ENCODE measurements at regions not wholly inside any gene's neighbourhood (a gene's known extent, or its start where the extent isn't known, plus 50 kb on each side); places are given as distances from the start of the nearest gene placed in this dataset.

DNA sequence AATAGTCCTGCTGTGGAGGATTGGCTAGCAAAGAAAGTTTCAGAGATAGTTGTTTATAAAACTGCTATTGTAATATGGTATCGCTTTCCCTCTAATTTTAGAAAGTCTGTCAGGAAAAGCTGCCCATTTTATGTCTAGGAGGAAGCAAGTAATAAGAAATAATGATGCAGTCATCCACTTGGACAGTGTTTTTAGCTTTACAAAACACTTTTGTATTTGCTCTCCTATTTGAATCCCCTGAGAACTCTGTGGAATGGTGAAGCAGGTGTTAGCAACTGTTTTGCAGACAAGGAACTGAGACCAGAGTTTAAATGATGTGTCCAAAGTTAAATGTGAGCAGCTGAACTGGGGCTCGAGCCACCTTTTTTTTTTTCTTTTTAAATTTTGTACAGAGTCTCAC is 455.8 kb downstream of the XPNPEP1 start:
- Histone ChIP-seq H3K27ac (ENCODE audit: low read depth, low read length) (no peak overlapping the region), H3K4me1 (ENCODE audit: control insufficient read depth in 1 of 2, insufficient read depth in 2 of 2, low read length in 2 of 2) (no peaks in the 10 kb centered on the region), H3K36me3 (ENCODE audit: control insufficient read depth in 1 of 2, insufficient read depth in 2 of 2, low read length in 2 of 2) (no peaks in the 10 kb centered on the region), H3K9me3 (ENCODE audit: control insufficient read depth in 1 of 2, low read length in 2 of 2) (no peaks in the 10 kb centered on the region), H3K9ac (ENCODE audit: low read depth in 1 of 2, low read length in 2 of 2) (no peak overlapping the region), H3K4me3 (ENCODE audit: low read depth in 1 of 2, low read length in 2 of 2) (no peak overlapping the region), H3K27me3 (ENCODE audit: control insufficient read depth in 1 of 2, insufficient read depth in 2 of 2, low read length in 2 of 2) (no peaks in the 10 kb centered on the region)

DNA sequence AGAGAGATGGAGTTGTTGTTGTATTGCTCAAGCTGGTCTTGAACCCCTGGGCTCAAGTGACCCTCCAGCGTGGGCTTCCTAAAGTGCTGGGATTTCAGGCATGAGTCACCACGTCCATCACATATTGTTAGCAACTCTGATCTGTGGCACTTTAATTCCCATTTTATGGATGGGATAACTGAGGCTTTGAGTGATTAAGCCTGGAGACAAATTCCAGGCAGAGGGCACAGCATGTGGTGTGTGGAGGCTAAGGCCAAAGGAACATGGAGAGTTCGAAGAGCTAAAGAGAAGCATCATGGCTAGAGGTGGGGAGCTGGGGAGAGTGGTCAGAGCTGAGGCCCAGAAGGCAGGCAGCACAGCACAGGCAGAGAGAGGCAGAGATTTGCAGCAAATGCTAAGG is 458.4 kb downstream of the XPNPEP1 start:
- H3K9ac ChIP-seq (ENCODE audit: low read depth in 1 of 2, low read length in 2 of 2) = no peak overlapping the region
- no peak overlapping the region for H3K4me3 ChIP-seq (ENCODE audit: low read depth in 1 of 2, low read length in 2 of 2)
- no peaks in the 10 kb centered on the region for H3K27me3 ChIP-seq (ENCODE audit: control insufficient read depth in 1 of 2, insufficient read depth in 2 of 2, low read length in 2 of 2)
- H3K9me3 ChIP-seq (ENCODE audit: control insufficient read depth in 1 of 2, low read length in 2 of 2) = no peaks in the 10 kb centered on the region
- no peaks in the 10 kb centered on the region for H3K4me1 ChIP-seq (ENCODE audit: control insufficient read depth in 1 of 2, insufficient read depth in 2 of 2, low read length in 2 of 2)
- no peak overlapping the region for H3K27ac ChIP-seq (ENCODE audit: low read depth, low read length)
- H3K36me3 ChIP-seq (ENCODE audit: control insufficient read depth in 1 of 2, insufficient read depth in 2 of 2, low read length in 2 of 2) = no peaks in the 10 kb centered on the region

DNA sequence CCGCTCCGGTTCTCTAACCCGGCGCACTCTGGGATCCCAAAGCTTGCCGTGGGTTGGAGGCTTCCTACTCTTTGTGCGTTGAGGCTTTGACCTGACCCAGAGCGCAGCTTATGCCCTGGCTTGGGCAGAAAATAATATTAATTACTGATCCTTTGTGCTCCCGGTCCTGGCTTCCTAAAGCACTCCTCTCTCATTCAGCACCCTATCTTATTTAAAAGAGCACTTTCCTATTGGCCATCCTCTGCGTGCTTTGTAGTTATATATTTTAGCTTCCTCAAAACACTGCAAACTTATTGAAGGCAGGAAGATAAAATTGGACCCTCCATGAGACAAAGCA is 466.0 kb downstream of the XPNPEP1 start:
- H3K27me3 ChIP-seq (ENCODE audit: control insufficient read depth in 1 of 2, insufficient read depth in 2 of 2, low read length in 2 of 2) = peaks cover 3 to 15% of the 10 kb centered on the region in 2 donors
- no peaks in the 10 kb centered on the region for H3K4me1 ChIP-seq (ENCODE audit: control insufficient read depth in 1 of 2, insufficient read depth in 2 of 2, low read length in 2 of 2)
- no peak overlapping the region for H3K9ac ChIP-seq (ENCODE audit: low read depth in 1 of 2, low read length in 2 of 2)
- no peak overlapping the region for H3K27ac ChIP-seq (ENCODE audit: low read depth, low read length)
- H3K4me3 ChIP-seq (ENCODE audit: low read depth in 1 of 2, low read length in 2 of 2) = no peak overlapping the region
- H3K9me3 ChIP-seq (ENCODE audit: control insufficient read depth in 1 of 2, low read length in 2 of 2) = peaks cover 0 to 5% of the 10 kb centered on the region in 2 donors
- H3K36me3 ChIP-seq (ENCODE audit: control insufficient read depth in 1 of 2, insufficient read depth in 2 of 2, low read length in 2 of 2) = no peaks in the 10 kb centered on the region

DNA sequence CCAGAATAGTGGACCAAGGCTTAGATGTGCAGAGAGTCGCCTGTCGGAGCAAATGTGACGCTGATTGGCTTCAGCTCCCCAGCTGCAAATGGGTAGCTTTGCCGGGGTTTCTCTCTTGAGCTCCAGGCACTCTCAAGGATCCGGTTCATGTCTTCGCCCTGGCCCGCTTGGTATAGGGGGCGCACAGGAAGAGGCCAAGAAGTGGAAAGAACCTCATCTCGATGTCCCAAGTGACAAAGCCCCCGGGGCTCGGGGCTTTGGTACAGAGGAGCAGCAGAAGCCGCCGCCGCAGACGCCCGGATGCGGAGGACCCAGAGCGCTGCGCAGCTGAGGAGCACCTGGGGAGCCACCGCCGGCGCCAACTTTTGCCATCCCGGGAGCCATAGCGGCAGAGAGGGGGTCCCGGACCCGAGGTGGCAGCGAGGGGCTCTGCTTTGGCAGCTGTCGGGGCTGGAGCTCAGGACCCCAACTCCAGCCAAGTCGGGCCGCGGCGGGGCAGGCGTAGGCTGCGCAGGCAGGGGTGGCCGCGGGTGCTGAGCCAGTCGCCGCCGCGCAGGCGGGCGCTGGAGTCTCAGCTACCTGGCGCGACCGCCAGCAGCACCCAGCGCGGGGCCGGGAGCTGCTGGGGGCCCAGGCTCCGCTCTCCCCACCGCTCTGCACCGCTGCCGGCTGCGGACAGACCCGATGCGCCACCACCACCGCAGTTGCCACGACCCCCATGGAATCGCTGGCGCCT is 466.6 kb downstream of the XPNPEP1 start:
- peaks cover 0 to 5% of the 10 kb centered on the region in 2 donors for H3K9me3 ChIP-seq (ENCODE audit: control insufficient read depth in 1 of 2, low read length in 2 of 2)
- no peaks in the 10 kb centered on the region for H3K36me3 ChIP-seq (ENCODE audit: control insufficient read depth in 1 of 2, insufficient read depth in 2 of 2, low read length in 2 of 2)
- H3K4me3 ChIP-seq (ENCODE audit: low read depth in 1 of 2, low read length in 2 of 2) = no peak overlapping the region
- H3K4me1 ChIP-seq (ENCODE audit: control insufficient read depth in 1 of 2, insufficient read depth in 2 of 2, low read length in 2 of 2) = no peaks in the 10 kb centered on the region
- H3K9ac ChIP-seq (ENCODE audit: low read depth in 1 of 2, low read length in 2 of 2) = no peak overlapping the region
- H3K27ac ChIP-seq (ENCODE audit: low read depth, low read length) = no peak overlapping the region
- H3K27me3 ChIP-seq (ENCODE audit: control insufficient read depth in 1 of 2, insufficient read depth in 2 of 2, low read length in 2 of 2) = peaks cover 3 to 15% of the 10 kb centered on the region in 2 donors

DNA sequence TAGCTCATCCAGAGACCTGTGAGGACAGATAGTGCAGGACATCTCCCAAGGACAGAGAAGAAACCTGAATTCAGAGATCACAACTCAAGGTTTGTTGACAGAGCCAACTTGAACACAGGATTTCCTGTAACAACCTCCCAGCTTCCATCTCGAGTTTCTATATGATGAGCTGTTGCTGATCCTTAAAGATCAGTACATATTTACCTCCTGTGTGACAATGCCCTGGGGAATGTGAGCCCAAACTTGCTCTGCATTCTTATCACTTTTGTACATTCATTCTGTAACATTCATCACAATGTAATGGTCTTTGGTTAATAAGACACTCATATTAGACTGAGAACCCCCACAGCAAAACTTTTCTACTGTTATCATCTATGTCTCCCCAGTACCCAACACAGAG is 468.6 kb downstream of the XPNPEP1 start:
- Histone ChIP-seq H3K9ac (ENCODE audit: low read depth in 1 of 2, low read length in 2 of 2) (no peak overlapping the region), H3K4me1 (ENCODE audit: control insufficient read depth in 1 of 2, insufficient read depth in 2 of 2, low read length in 2 of 2) (no peaks in the 10 kb centered on the region), H3K4me3 (ENCODE audit: low read depth in 1 of 2, low read length in 2 of 2) (no peak overlapping the region), H3K36me3 (ENCODE audit: control insufficient read depth in 1 of 2, insufficient read depth in 2 of 2, low read length in 2 of 2) (no peaks in the 10 kb centered on the region), H3K9me3 (ENCODE audit: control insufficient read depth in 1 of 2, low read length in 2 of 2) (peaks cover 0 to 5% of the 10 kb centered on the region in 2 donors), H3K27ac (ENCODE audit: low read depth, low read length) (no peak overlapping the region), H3K27me3 (ENCODE audit: control insufficient read depth in 1 of 2, insufficient read depth in 2 of 2, low read length in 2 of 2) (peaks cover 3 to 15% of the 10 kb centered on the region in 2 donors)

DNA sequence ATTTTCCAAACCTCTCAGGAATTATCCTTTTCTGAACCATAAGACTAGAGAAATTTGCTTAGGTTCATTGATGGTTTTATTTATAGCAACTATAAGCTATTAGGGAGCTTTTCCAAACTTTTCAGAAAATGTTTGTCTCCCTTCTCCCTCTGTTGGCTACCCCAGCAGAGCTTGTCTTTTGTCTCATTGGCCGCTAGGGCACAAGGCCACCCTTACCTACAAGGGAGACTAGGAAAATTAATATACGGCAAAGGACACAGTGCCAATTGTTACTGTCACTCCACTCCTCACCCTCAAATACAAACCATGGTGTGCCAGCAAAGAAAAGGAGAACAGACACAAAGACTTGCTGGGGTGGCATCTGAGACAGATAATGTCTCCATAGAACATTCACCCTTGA is 471.4 kb downstream of the XPNPEP1 start:
- H3K36me3 ChIP-seq (ENCODE audit: control insufficient read depth in 1 of 2, insufficient read depth in 2 of 2, low read length in 2 of 2) = no peaks in the 10 kb centered on the region
- no peak overlapping the region for H3K27ac ChIP-seq (ENCODE audit: low read depth, low read length)
- H3K9me3 ChIP-seq (ENCODE audit: control insufficient read depth in 1 of 2, low read length in 2 of 2) = no peaks in the 10 kb centered on the region
- no peak overlapping the region for H3K9ac ChIP-seq (ENCODE audit: low read depth in 1 of 2, low read length in 2 of 2)
- peaks cover 3 to 6% of the 10 kb centered on the region in 2 donors for H3K27me3 ChIP-seq (ENCODE audit: control insufficient read depth in 1 of 2, insufficient read depth in 2 of 2, low read length in 2 of 2)
- no peaks in the 10 kb centered on the region for H3K4me1 ChIP-seq (ENCODE audit: control insufficient read depth in 1 of 2, insufficient read depth in 2 of 2, low read length in 2 of 2)
- H3K4me3 ChIP-seq (ENCODE audit: low read depth in 1 of 2, low read length in 2 of 2) = no peak overlapping the region

DNA sequence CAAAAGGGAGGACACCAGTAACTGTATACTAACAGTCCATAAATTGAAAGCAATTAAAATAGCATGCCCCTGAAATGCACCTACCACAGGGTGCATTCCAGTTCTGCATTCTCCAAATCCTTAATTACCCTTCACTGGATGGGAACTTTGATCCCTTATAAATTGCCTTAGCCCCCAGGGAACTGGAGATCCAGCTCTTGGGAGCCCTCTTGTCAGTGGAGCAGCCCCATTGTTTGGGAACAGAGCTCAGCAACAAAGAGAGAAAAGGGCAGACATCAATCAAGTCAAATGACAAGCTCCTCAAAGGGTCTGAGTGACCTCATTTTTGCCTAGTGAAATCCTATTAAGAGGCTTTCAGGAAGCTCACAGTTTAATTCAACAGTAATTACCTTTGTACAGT is 472.6 kb downstream of the XPNPEP1 start:
- Histone ChIP-seq H3K36me3 (ENCODE audit: control insufficient read depth in 1 of 2, insufficient read depth in 2 of 2, low read length in 2 of 2) (no peaks in the 10 kb centered on the region), H3K9me3 (ENCODE audit: control insufficient read depth in 1 of 2, low read length in 2 of 2) (no peaks in the 10 kb centered on the region), H3K9ac (ENCODE audit: low read depth in 1 of 2, low read length in 2 of 2) (no peak overlapping the region), H3K4me1 (ENCODE audit: control insufficient read depth in 1 of 2, insufficient read depth in 2 of 2, low read length in 2 of 2) (no peaks in the 10 kb centered on the region), H3K27me3 (ENCODE audit: control insufficient read depth in 1 of 2, insufficient read depth in 2 of 2, low read length in 2 of 2) (no peaks in the 10 kb centered on the region), H3K27ac (ENCODE audit: low read depth, low read length) (no peak overlapping the region), H3K4me3 (ENCODE audit: low read depth in 1 of 2, low read length in 2 of 2) (no peak overlapping the region)

DNA sequence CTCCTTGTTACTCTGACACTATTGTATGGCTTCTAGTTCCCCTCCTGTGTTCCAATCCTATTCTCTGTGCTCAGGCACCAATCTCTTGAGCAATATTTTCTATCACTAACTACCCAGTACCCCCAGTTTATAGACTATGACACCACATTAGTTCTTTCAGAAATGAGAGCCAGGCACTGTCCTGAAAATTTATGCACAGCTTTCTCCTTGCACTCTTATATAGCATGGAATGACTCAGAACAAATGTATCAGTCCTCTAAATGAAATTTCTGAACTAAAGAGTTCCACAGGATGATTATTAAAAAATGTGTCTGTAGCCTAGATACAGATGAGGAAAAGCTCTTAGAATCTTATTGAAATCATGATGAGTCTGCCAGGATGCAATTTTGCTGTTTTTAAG is 489.9 kb downstream of the XPNPEP1 start:
- no peak overlapping the region for H3K4me3 ChIP-seq (ENCODE audit: low read depth in 1 of 2, low read length in 2 of 2)
- no peaks in the 10 kb centered on the region for H3K9me3 ChIP-seq (ENCODE audit: control insufficient read depth in 1 of 2, low read length in 2 of 2)
- no peak overlapping the region for H3K27ac ChIP-seq (ENCODE audit: low read depth, low read length)
- no peaks in the 10 kb centered on the region for H3K4me1 ChIP-seq (ENCODE audit: control insufficient read depth in 1 of 2, insufficient read depth in 2 of 2, low read length in 2 of 2)
- no peak overlapping the region for H3K9ac ChIP-seq (ENCODE audit: low read depth in 1 of 2, low read length in 2 of 2)
- no peaks in the 10 kb centered on the region for H3K36me3 ChIP-seq (ENCODE audit: control insufficient read depth in 1 of 2, insufficient read depth in 2 of 2, low read length in 2 of 2)
- H3K27me3 ChIP-seq (ENCODE audit: control insufficient read depth in 1 of 2, insufficient read depth in 2 of 2, low read length in 2 of 2) = no peaks in the 10 kb centered on the region

DNA sequence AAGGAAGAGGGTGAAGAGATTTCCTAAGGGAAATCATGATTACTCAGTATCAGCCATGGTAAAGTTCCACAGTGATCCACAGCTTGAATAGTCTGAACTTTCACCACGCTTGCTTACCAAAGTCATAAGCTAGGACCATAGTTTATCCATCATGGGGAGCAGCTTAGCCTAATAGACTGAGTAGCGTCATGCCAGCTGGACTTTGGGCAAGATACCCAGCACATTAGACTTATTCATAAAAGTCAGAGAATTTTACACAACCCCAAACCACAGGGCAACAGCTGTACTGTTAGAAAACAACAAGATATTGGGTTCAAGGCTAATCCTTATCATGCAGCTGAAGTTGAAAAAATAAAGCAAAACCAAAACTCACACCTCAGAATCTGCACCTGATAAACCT is 491.0 kb downstream of the XPNPEP1 start:
- Histone ChIP-seq H3K9ac (ENCODE audit: low read depth in 1 of 2, low read length in 2 of 2) (no peak overlapping the region), H3K4me3 (ENCODE audit: low read depth in 1 of 2, low read length in 2 of 2) (no peak overlapping the region), H3K27ac (ENCODE audit: low read depth, low read length) (no peak overlapping the region), H3K36me3 (ENCODE audit: control insufficient read depth in 1 of 2, insufficient read depth in 2 of 2, low read length in 2 of 2) (no peaks in the 10 kb centered on the region), H3K27me3 (ENCODE audit: control insufficient read depth in 1 of 2, insufficient read depth in 2 of 2, low read length in 2 of 2) (no peaks in the 10 kb centered on the region), H3K9me3 (ENCODE audit: control insufficient read depth in 1 of 2, low read length in 2 of 2) (no peaks in the 10 kb centered on the region), H3K4me1 (ENCODE audit: control insufficient read depth in 1 of 2, insufficient read depth in 2 of 2, low read length in 2 of 2) (no peaks in the 10 kb centered on the region)

DNA sequence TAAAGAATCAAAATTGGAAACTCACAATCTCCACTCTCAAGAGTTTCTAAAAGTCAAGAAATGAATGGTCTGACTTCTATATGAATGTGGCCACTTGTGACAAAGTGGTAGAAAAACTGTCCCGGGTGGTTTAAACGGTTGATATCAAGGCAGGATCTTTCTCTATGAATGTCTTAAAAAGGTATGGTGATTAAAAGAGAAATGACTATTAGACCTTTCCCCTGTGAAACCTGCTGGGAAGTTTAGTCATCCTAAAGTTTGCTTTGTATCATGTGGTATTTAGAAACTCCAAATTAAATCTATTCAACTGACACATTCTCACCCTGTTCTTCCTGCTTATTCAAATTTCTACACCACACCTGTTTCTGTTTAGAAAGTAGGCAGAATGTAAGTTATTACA is 492.5 kb downstream of the XPNPEP1 start:
- Histone ChIP-seq H3K27me3 (ENCODE audit: control insufficient read depth in 1 of 2, insufficient read depth in 2 of 2, low read length in 2 of 2) (no peaks in the 10 kb centered on the region), H3K9ac (ENCODE audit: low read depth in 1 of 2, low read length in 2 of 2) (no peak overlapping the region), H3K4me3 (ENCODE audit: low read depth in 1 of 2, low read length in 2 of 2) (no peak overlapping the region), H3K9me3 (ENCODE audit: control insufficient read depth in 1 of 2, low read length in 2 of 2) (no peaks in the 10 kb centered on the region), H3K4me1 (ENCODE audit: control insufficient read depth in 1 of 2, insufficient read depth in 2 of 2, low read length in 2 of 2) (no peaks in the 10 kb centered on the region), H3K27ac (ENCODE audit: low read depth, low read length) (no peak overlapping the region), H3K36me3 (ENCODE audit: control insufficient read depth in 1 of 2, insufficient read depth in 2 of 2, low read length in 2 of 2) (no peaks in the 10 kb centered on the region)

Measured in duodenal mucosa (tissue), 2 donors.